ENCODE measurements at regions not wholly inside any gene's neighbourhood (a gene's known extent, or its start where the extent isn't known, plus 50 kb on each side); places are given as distances from the start of the nearest gene placed in this dataset.

DNA sequence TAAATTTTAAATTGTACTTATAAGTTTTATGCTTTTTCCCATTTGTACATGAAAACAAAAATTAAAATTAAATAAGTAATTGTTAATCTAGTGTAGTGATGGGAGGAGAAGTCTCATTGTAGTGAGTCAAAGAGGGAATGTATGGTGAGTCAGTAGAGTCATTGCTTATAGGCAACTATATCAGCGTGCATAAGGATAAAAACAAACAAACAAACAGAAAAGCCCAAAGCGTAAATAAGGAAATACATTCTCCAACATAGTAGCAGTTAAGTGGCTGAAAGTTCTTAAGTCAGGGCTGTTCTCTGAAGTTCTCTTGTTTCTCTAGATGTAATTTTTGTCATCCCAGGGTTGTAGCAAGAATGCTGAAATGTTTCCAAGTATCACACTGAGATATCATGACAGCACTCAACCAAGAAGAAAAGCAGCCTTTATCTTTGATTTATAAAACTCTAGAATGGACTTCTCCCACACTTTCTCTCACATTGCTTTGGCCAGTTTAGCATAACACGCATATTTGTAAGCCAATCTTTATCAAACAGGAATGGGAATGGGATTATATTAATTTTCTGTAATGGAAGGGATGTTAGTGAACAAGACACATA, 184.1 kb upstream of the TP63 start:
- TF ChIP-seq, protein P1, sequence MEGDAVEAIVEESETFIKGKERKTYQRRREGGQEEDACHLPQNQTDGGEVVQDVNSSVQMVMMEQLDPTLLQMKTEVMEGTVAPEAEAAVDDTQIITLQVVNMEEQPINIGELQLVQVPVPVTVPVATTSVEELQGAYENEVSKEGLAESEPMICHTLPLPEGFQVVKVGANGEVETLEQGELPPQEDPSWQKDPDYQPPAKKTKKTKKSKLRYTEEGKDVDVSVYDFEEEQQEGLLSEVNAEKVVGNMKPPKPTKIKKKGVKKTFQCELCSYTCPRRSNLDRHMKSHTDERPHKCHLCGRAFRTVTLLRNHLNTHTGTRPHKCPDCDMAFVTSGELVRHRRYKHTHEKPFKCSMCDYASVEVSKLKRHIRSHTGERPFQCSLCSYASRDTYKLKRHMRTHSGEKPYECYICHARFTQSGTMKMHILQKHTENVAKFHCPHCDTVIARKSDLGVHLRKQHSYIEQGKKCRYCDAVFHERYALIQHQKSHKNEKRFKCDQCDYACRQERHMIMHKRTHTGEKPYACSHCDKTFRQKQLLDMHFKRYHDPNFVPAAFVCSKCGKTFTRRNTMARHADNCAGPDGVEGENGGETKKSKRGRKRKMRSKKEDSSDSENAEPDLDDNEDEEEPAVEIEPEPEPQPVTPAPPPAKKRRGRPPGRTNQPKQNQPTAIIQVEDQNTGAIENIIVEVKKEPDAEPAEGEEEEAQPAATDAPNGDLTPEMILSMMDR (conservative IDR thresholded peaks at IDR 0.05 in 1 of 2, IDR thresholded peaks at IDR 0.05 in 1 of 2; ENCODE audit: low read depth in 1 of 2, low read length in 2 of 2) = no peak
- TF ChIP-seq EZH2 (IDR thresholded peaks at IDR 0.05; ENCODE audit: low read length, missing control alignments) = no peak
